Transverse colon (tissue), 4 donors: ENCODE measurements at regions not wholly inside any gene's neighbourhood (a gene's known extent, or its start where the extent isn't known, plus 50 kb on each side); places are given as distances from the start of the nearest gene placed in this dataset.

Experiments
- DNase-seq: peaks from one replicate; pipeline ENCODE4 v3.0.0-alpha.2; 2019
- H3K27ac ChIP-seq, 4 donors: fragments of 200-600 bp; sonication (generic); 2 replicates each; pipeline ENCODE4 v1.5.1; 2016 to 2018; ENCODE audit warnings: inconsistent platforms in 4 of 4
- H3K27me3 ChIP-seq: fragments of 200-600 bp; sonication (generic); 2 replicates; pipeline ENCODE4 v1.5.1; 2017; ENCODE audit warnings: inconsistent platforms
- H3K36me3 ChIP-seq, 4 donors: fragments of 200-600 bp; sonication (generic); 2 replicates each; pipeline ENCODE4 v1.5.1; 2017 to 2019; ENCODE audit warnings: inconsistent platforms in 4 of 4
- H3K4me1 ChIP-seq, 4 donors: fragments of 200-600 bp; sonication (generic); 2 replicates each; pipeline ENCODE4 v1.5.1; 2017 to 2020; ENCODE audit warnings: inconsistent platforms in 4 of 4
- H3K4me3 ChIP-seq, 4 donors: fragments of 200-600 bp; sonication (generic); 1 replicate in 1 of 4; 2 replicates in 3 of 4; pipeline versions ENCODE4 v1.5.1 to v1.6.1; 2017 to 2019; ENCODE audit warnings: inconsistent platforms in 4 of 4
- H3K9me3 ChIP-seq, 2 donors: fragments of 200-600 bp; sonication (generic); 2 replicates each; pipeline ENCODE4 v1.5.1; 2017 to 2019; ENCODE audit warnings: inconsistent platforms in 2 of 2
- CTCF ChIP-seq, 5 experiments: fragments of 200-600 bp in 3 of 5; fragments of 450-650 bp in 2 of 5; sonication (generic) in 3 of 5; IDR thresholded peaks; 1 replicate in 2 of 5; 2 replicates in 3 of 5; pipeline ENCODE4 v1.5.1; 2016 to 2017; ENCODE audit warnings: antibody characterized with exemption in 5 of 5, inconsistent platforms in 3 of 5, mild to moderate bottlenecking in 2 of 5, moderate library complexity in 1 of 5
- EP300 ChIP-seq: sonication (generic); formaldehyde crosslinking; IDR thresholded peaks from one replicate; pipeline ENCODE4 v1.6.1; 2017; ENCODE audit warnings: antibody characterized with exemption, low read depth
- POLR2A ChIP-seq: fragments of 450-650 bp; IDR thresholded peaks from one replicate; pipeline ENCODE4 v1.6.1; 2016; ENCODE audit warnings: antibody characterized with exemption, mild to moderate bottlenecking, moderate library complexity
- POLR2AphosphoS5 ChIP-seq, 3 donors: sonication (generic); formaldehyde crosslinking; IDR thresholded peaks; one replicate each; pipeline ENCODE4 v1.6.1; 2016; ENCODE audit warnings: antibody characterized with exemption in 3 of 3
- WGBS, 2 donors: methylation state at CpG; one replicate each; pipeline ENCODE4 v1.1.5; 2018; ENCODE audit warnings: low coverage in 1 of 2; 5-methylcytosine and 5-hydroxymethylcytosine counted together
- in situ Hi-C, 4 donors: fragments of 200-750 bp; cut with MboI; loops; one replicate each; pipeline versions ENCODE4 v1.15.0 to v1.15.1; 2017; ENCODE audit warnings: low sequenced_read_pairs in 3 of 4, low pct_ligation_motif_present in 1 of 4, low pct_unique_long_range_greater_than_20kb in 1 of 4
- intact Hi-C: fragments of 100-400 bp; cut with DNase I; formaldehyde crosslinking; loops from one replicate; pipeline ENCODE4 v1.15.1; 2023; ENCODE audit warnings: low total_unique reads

DNA sequence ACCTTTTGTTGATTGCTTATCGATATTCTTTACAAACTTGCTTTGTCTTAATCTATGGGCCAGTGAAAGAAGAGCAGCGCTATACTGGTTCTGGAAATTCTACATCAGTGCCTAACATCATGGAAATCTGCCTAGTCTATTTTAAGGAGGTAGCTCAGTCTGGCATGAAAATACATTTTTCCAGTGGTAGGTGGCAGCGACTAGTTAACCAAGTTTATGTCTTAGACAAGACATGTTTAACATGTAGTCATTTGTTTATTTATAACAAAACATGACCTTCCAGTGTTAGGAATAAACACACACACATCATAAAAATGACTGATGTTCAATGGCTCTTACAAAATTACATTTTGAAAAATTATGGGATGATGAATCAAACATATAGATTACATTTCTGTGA, 336.0 kb upstream of the SOX5 start:
- H3K36me3 ChIP-seq = no peaks in the 10 kb centered on the region
- DNase-seq = no peak
- intact Hi-C loops (no loop called here), in situ Hi-C loops (no loop called here)
- 70 to 79% methylated on average over 3 of the region's 3 CpGs for WGBS, 2 donors
- H3K27me3 ChIP-seq = no peaks in the 10 kb centered on the region
- no peaks in the 10 kb centered on the region for H3K9me3 ChIP-seq
- no peak overlapping the region for H3K4me3 ChIP-seq
- no peaks in the 10 kb centered on the region for H3K4me1 ChIP-seq
- no peak overlapping the region for H3K27ac ChIP-seq
- no peak for TF ChIP-seq POLR2AphosphoS5 (IDR thresholded peaks at IDR 0.05)
- TF ChIP-seq CTCF (IDR thresholded peaks at IDR 0.05) = no peak
- TF ChIP-seq POLR2A = no peak
- no peak for TF ChIP-seq EP300

- no peak for TF ChIP-seq POLR2AphosphoS5 (IDR thresholded peaks at IDR 0.05)
- TF ChIP-seq CTCF (IDR thresholded peaks at IDR 0.05) = no peak
- TF ChIP-seq POLR2A = no peak
- TF ChIP-seq EP300 = no peak
- Histone ChIP-seq H3K36me3 (no peaks in the 10 kb centered on the region), H3K4me1 (no peaks in the 10 kb centered on the region), H3K27me3 (no peaks in the 10 kb centered on the region), H3K27ac (no peak overlapping the region), H3K4me3 (no peak overlapping the region), H3K9me3 (no peaks in the 10 kb centered on the region)
- no peak for DNase-seq
- intact Hi-C loops = no loop called here
- in situ Hi-C loops = no loop called here
- 89 to 94% methylated on average over 5 of the region's 5 CpGs for WGBS, 2 donors
Measured at GRCh38 chr12:24281341-24281740, 331.9 kb upstream of the SOX5 start.

DNA sequence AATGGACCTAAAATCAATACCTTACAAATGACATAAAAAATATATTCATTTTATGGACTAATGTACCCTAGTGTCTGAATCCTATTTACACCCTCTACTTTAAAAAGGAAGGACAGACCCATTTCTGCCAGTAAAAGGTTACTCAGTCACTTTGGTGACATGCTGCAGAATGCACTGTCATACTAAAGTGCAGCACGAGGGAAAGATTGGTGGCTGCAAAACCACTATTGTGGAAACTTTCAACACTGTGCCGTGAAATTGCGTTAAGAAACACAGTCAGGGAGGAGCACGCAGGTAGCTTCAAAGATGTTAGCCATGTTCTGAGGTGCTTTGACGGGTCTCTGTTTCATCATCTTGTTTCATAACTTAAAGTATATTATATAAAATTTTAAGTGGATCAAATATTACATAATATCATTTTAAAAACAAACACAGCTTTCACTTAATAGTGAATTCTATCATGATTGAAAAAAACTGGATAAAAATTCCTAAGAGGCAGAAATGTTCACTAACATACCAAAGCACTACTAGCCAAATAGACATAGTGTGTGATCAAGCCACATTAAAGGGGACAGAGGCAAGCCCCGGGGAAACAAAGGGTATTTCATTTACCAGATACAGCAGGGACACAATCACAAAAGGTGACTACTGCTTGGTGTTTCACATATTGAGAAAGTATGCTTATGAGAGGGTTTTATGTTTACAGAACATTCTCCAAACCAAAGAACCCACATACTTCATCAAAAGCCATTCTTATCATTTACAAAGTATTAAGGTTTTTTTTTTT, 330.8 kb upstream of the SOX5 start:
- intact Hi-C loops = no loop called here
- in situ Hi-C loops = no loop called here
- Histone ChIP-seq H3K27me3 (no peaks in the 10 kb centered on the region), H3K9me3 (no peaks in the 10 kb centered on the region), H3K4me3 (no peak overlapping the region), H3K4me1 (no peaks in the 10 kb centered on the region), H3K36me3 (no peaks in the 10 kb centered on the region), H3K27ac (no peak overlapping the region)
- WGBS, 2 donors = 51 to 67% methylated on average over 6 of the region's 6 CpGs
- DNase-seq = no peak
- TF ChIP-seq POLR2A (no peak), EP300 (no peak), POLR2AphosphoS5 (IDR thresholded peaks at IDR 0.05) (no peak), CTCF (IDR thresholded peaks at IDR 0.05) (no peak)

DNA sequence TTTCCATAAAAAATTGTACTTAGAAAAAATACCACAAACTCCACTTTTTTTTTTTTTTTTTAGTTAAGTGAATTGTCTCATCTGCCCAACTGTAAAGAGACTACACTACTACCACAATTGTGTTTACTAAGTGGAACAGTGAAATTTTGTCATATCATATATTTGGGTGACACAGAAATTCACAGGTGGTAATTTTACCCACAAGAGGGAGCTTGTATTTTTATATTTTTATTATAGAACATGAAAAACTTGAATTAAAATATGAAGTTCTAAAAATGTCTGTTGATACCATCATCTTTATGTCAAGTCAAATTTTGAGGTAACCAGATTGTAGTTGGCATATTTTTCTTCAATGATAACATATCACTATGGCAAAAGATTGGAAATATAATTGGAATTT, 329.4 kb upstream of the SOX5 start:
- Histone ChIP-seq H3K9me3 (no peaks in the 10 kb centered on the region), H3K4me3 (no peak overlapping the region), H3K4me1 (no peaks in the 10 kb centered on the region), H3K27me3 (no peaks in the 10 kb centered on the region), H3K36me3 (no peaks in the 10 kb centered on the region), H3K27ac (no peak overlapping the region)
- no peak for DNase-seq
- in situ Hi-C loops (no loop called here), intact Hi-C loops (no loop called here)
- TF ChIP-seq CTCF (IDR thresholded peaks at IDR 0.05) = no peak
- no peak for TF ChIP-seq POLR2AphosphoS5 (IDR thresholded peaks at IDR 0.05)
- TF ChIP-seq EP300 = no peak
- TF ChIP-seq POLR2A = no peak
